ENCODE measurements at regions not wholly inside any gene's neighbourhood (a gene's known extent, or its start where the extent isn't known, plus 50 kb on each side); places are given as distances from the start of the nearest gene placed in this dataset.

DNA sequence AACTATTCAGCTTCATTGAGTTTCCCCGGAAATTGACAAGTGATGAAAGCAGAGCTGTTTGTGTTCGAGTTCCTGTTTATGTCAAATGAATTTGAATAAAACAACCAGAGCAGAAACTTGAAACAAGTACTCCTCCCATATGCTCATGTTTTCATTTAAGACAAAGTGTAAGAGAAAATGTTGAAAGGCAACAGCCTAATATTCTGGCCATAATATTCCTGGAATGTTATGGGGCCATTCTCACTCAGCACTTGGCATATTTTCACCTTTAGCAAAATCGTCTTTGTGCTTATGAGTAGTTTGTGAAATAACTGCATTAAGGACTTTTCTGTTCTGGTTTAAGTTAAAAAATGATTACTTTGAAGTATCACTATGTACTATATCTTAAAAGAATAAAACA is 276.0 kb upstream of the FAT1 start:
- H3K36me3 ChIP-seq (ENCODE audit: control insufficient read depth, insufficient read depth, low read length) = no peaks in the 10 kb centered on the region
- no peak overlapping the region for H3K4ac ChIP-seq (ENCODE audit: low read depth, low read length)
- no CpG with 5 or more reads among the region's 3 CpGs for WGBS, 2 experiments (ENCODE audit: extremely low coverage in 2 of 2, insufficient read length in 1 of 2)
- ChIA-PET CTCF (no interaction called here), POLR2A (ENCODE audit: unreplicated experiment) (no interaction called here)
- H3K27me3 ChIP-seq (ENCODE audit: control insufficient read depth, insufficient read depth, low read length) = no peaks in the 10 kb centered on the region
- no peak overlapping the region for H4K91ac ChIP-seq (ENCODE audit: insufficient read depth, low read depth, low read length)
- H4K5ac ChIP-seq (ENCODE audit: low read depth, low read length) = no peak overlapping the region
- no peak overlapping the region for H4K8ac ChIP-seq (ENCODE audit: low read depth in 2 of 2, low read length in 2 of 2)
- no peak overlapping the region for H2BK5ac ChIP-seq (ENCODE audit: low read depth, low read length, poor library complexity, severe bottlenecking)
- H3K9ac ChIP-seq (ENCODE audit: low read depth, low read length) = no peak overlapping the region
- no peak overlapping the region for H2AFZ ChIP-seq (replicated peaks; ENCODE audit: low read length, poor library complexity)
- intact Hi-C loops (cut with micrococcal nuclease) (no loop called here), in situ Hi-C loops (cut with MboI; ENCODE audit: low sequenced_read_pairs) (no loop called here), dilution Hi-C loops (cut with HindIII; ENCODE audit: low sequenced_read_pairs, unreplicated experiment) (no loop called here)
- no peak overlapping the region for H3K4me2 ChIP-seq (ENCODE audit: low read depth, low read length)
- no TSS peak for BruUV-seq (replicated peaks)
- TF ChIP-seq, protein P1, sequence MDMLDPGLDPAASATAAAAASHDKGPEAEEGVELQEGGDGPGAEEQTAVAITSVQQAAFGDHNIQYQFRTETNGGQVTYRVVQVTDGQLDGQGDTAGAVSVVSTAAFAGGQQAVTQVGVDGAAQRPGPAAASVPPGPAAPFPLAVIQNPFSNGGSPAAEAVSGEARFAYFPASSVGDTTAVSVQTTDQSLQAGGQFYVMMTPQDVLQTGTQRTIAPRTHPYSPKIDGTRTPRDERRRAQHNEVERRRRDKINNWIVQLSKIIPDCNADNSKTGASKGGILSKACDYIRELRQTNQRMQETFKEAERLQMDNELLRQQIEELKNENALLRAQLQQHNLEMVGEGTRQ (IDR thresholded peaks at IDR 0.05; ENCODE audit: low read depth, low read length) = no peak
- TF ChIP-seq RAD21 (IDR thresholded peaks at IDR 0.05; ENCODE audit: low read length) (no peak), CHD1 (IDR thresholded peaks at IDR 0.05; ENCODE audit: low read depth, low read length) (no peak), FOS (IDR thresholded peaks at IDR 0.05; ENCODE audit: low read depth, low read length) (no peak), RCOR1 (IDR thresholded peaks at IDR 0.05; ENCODE audit: insufficient replicate concordance, low read length) (no peak), MXI1 (IDR thresholded peaks at IDR 0.05; ENCODE audit: borderline replicate concordance, low read depth, low read length) (no peak), MAZ (IDR thresholded peaks at IDR 0.05; ENCODE audit: borderline replicate concordance, low read depth, low read length) (no peak), POLR2A (IDR thresholded peaks at IDR 0.05; ENCODE audit: low read depth, low read length) (no peak), RFX5 (IDR thresholded peaks at IDR 0.05; ENCODE audit: low read depth, low read length) (no peak), MAFK (IDR thresholded peaks at IDR 0.05; ENCODE audit: low read depth, low read length) (no peak), BHLHE40 (IDR thresholded peaks at IDR 0.05; ENCODE audit: low read depth, low read length) (no peak), CEBPB (IDR thresholded peaks at IDR 0.05; ENCODE audit: low read depth, low read length) (no peak), SMC3 (IDR thresholded peaks at IDR 0.05; ENCODE audit: low read depth, low read length) (no peak), NFE2L2 (IDR thresholded peaks at IDR 0.05; ENCODE audit: low read depth, low read length) (no peak)
- TF ChIP-seq, protein P2, sequence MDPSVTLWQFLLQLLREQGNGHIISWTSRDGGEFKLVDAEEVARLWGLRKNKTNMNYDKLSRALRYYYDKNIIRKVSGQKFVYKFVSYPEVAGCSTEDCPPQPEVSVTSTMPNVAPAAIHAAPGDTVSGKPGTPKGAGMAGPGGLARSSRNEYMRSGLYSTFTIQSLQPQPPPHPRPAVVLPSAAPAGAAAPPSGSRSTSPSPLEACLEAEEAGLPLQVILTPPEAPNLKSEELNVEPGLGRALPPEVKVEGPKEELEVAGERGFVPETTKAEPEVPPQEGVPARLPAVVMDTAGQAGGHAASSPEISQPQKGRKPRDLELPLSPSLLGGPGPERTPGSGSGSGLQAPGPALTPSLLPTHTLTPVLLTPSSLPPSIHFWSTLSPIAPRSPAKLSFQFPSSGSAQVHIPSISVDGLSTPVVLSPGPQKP (IDR thresholded peaks at IDR 0.05; ENCODE audit: borderline replicate concordance, low read depth, low read length) = no peak
- TF ChIP-seq, protein P3, sequence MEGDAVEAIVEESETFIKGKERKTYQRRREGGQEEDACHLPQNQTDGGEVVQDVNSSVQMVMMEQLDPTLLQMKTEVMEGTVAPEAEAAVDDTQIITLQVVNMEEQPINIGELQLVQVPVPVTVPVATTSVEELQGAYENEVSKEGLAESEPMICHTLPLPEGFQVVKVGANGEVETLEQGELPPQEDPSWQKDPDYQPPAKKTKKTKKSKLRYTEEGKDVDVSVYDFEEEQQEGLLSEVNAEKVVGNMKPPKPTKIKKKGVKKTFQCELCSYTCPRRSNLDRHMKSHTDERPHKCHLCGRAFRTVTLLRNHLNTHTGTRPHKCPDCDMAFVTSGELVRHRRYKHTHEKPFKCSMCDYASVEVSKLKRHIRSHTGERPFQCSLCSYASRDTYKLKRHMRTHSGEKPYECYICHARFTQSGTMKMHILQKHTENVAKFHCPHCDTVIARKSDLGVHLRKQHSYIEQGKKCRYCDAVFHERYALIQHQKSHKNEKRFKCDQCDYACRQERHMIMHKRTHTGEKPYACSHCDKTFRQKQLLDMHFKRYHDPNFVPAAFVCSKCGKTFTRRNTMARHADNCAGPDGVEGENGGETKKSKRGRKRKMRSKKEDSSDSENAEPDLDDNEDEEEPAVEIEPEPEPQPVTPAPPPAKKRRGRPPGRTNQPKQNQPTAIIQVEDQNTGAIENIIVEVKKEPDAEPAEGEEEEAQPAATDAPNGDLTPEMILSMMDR (conservative IDR thresholded peaks at IDR 0.05; ENCODE audit: low read depth, low read length) = no peak
- DNase-seq (no peak), ATAC-seq (ENCODE audit: low read depth) (no peak)
- H2AK9ac ChIP-seq (replicated peaks; ENCODE audit: low read depth, low read length, poor library complexity) = no peak overlapping the region
- no peak overlapping the region for H3K56ac ChIP-seq (ENCODE audit: extremely low read depth, insufficient read depth, low read length)
- H2BK20ac ChIP-seq (ENCODE audit: low read depth, low read length) = no peak overlapping the region
- no peak overlapping the region for H2BK15ac ChIP-seq (ENCODE audit: low read depth, low read length)
- H2BK120ac ChIP-seq (ENCODE audit: low read depth, low read length) = no peak overlapping the region
- H3K14ac ChIP-seq (replicated peaks; ENCODE audit: low read depth, low read length) = no peak overlapping the region
- no peaks in the 10 kb centered on the region for H4K20me1 ChIP-seq (ENCODE audit: insufficient read depth, low read length)
- no peaks in the 10 kb centered on the region for H3K9me3 ChIP-seq (ENCODE audit: control insufficient read depth, insufficient read depth, low read length)
- no peak overlapping the region for H3K18ac ChIP-seq (ENCODE audit: low read depth, low read length)
- H3K4me1 ChIP-seq (ENCODE audit: control insufficient read depth, insufficient read depth, low read length) = no peaks in the 10 kb centered on the region
- H3K9me1 ChIP-seq (ENCODE audit: insufficient read depth, low read length) = no peaks in the 10 kb centered on the region
- no peak overlapping the region for H3K27ac ChIP-seq (ENCODE audit: insufficient read depth, low read length)
- H3K4me3 ChIP-seq (ENCODE audit: insufficient read depth, low read depth, low read length) = no peak overlapping the region
- no peak overlapping the region for H2AK5ac ChIP-seq (ENCODE audit: low read depth, low read length)
- no peaks in the 10 kb centered on the region for H3K79me1 ChIP-seq (ENCODE audit: low read depth in 1 of 2, low read length in 2 of 2)
- H3K23ac ChIP-seq (ENCODE audit: low read depth, low read length) = no peak overlapping the region
